GM13976 (cell line): ENCODE measurements at regions not wholly inside any gene's neighbourhood (a gene's known extent, or its start where the extent isn't known, plus 50 kb on each side); places are given as distances from the start of the nearest gene placed in this dataset.

Experiments used
- DNase-seq: peaks from one replicate; pipeline ENCODE4 v3.0.0; 2012; ENCODE audit warnings: low spot score
- in situ Hi-C: fragments of 300-500 bp; cut with MboI; formaldehyde crosslinking; loops from one replicate; pipeline ENCODE4 v1.12.0; 2022; ENCODE audit warnings: low sequenced_read_pairs, mixed read lengths, inconsistent platforms; ENCODE audit not compliant: unreplicated experiment
- TF ChIP-seq, protein P1 (sequence below): IDR thresholded peaks from 2 replicates; pipeline ENCODE4 v1.5.1; 2012; ENCODE audit warnings: borderline replicate concordance, mild to moderate bottlenecking; ENCODE audit not compliant: insufficient read depth; ENCODE audit errors: extremely low read depth, missing control alignments, control extremely low read depth

DNA sequence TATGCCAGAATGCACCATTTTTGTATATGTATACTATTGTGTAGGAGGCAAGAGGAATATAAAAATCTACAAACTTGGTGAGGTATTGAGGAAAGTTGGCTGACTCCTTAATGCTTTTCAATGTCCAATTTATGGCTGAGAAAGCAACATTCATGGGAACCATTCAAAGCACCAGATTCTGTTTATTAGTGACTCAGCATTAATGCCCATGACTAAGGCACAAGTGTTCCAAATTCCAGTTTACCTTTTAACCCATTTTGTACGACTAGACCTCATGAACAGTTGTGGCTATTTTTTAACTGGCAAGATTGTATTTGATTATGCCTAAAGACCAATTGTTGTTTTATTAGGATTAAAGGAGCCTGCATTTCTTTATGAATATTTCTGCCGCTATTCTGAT lies 375.4 kb upstream of the ATP2B1 start:
- TF ChIP-seq, protein P1, sequence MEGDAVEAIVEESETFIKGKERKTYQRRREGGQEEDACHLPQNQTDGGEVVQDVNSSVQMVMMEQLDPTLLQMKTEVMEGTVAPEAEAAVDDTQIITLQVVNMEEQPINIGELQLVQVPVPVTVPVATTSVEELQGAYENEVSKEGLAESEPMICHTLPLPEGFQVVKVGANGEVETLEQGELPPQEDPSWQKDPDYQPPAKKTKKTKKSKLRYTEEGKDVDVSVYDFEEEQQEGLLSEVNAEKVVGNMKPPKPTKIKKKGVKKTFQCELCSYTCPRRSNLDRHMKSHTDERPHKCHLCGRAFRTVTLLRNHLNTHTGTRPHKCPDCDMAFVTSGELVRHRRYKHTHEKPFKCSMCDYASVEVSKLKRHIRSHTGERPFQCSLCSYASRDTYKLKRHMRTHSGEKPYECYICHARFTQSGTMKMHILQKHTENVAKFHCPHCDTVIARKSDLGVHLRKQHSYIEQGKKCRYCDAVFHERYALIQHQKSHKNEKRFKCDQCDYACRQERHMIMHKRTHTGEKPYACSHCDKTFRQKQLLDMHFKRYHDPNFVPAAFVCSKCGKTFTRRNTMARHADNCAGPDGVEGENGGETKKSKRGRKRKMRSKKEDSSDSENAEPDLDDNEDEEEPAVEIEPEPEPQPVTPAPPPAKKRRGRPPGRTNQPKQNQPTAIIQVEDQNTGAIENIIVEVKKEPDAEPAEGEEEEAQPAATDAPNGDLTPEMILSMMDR, result no peak
- in situ Hi-C loops, result no loop called here
- DNase-seq, result no peak

DNA sequence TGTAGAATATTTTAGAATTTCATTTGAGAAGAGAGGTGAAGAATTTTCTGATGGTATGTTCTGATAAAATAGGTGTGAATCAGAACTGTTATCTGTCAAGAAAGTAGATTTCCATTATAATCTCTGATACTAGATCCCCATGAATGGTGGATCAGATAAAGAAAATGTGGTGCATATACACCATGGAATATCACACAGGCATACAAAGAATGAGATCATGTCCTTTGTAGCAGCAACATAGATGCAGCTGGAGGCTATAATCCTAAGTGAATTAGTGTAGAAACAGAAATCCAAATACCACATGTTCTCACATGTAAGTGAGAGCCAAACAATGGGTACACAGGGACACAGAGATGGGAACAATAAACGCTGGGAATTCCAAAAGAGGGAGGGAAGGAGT lies 372.0 kb upstream of the ATP2B1 start:
- in situ Hi-C loops, result no loop called here
- DNase-seq, result no peak
- TF ChIP-seq, protein P1, result no peak

DNA sequence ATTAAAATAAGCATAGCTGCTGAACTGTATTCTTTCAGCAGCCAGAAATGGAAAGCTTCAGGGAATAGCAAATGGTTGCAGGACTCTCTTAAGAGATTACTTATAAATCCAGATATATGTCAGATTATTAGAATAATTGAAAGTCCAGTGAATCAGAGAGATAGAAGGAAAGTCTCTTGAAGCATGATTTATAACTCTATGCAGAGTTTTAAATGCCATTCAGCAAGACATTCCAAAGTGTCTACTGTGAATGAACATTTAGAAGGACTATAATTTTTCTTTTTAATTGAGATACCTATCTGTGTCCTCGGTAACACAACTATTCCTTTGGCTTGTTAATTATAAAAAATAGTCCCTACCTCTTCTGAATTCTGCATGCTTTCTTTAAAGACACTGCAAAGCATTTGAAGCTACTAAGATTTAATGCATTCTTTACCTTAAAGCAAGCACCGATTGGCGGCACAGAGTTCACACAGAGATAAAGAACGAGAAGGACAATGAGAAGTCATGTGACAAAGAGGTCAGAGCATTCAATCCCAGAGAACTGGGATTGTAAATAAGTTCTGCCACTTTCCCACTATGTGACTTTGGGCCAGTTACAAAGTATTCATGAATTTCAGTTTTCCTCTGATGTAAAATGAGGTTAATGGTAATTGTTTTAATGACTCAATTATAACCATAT lies 371.0 kb upstream of the ATP2B1 start:
- DNase-seq, result no peak
- TF ChIP-seq, protein P1, result no peak
- in situ Hi-C loops, result no loop called here

DNA sequence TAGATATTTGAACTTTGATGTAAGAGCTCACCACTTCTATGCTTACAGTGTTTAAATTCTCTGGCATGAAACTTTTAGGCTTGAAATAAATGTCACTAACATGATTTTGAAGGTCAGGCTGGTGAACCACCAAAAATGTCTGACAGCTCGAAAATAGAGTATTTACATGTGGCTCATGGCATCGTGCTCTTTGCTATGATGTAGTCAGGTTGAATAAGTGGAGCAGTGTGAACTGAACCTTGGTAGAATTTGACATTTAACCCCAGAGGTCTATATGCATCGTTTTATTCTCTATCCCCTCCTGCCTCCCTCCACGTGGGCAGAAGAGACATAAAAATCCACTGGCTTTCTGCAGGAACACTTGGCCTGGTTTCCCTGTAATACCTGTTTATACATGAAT lies 369.7 kb upstream of the ATP2B1 start:
- TF ChIP-seq, protein P1, result no peak

DNA sequence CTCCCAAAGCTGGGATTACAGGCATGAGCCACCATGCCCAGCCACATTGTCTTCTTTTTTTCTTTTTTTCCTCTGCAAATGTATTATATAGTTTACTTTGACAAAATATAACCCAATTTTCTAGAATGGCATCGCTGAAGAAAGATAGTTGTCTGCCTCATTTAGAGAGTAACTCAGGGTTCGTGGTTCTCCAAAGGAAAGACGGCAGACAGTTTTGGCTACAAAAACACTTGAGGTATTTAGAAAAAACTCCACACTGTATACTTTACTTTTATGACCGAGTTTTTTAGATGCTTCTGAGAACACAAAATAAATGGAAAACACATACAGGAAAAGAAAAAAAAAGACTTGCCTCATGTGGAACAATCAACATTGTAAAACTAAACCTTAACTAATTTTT lies 369.1 kb upstream of the ATP2B1 start:
- TF ChIP-seq, protein P1, result no peak
- no peak for DNase-seq
- in situ Hi-C loops, result no loop called here

More for the DNA sequence above, 369.7 kb upstream of the ATP2B1 start:
- in situ Hi-C loops, result no loop called here
- no peak for DNase-seq

DNA sequence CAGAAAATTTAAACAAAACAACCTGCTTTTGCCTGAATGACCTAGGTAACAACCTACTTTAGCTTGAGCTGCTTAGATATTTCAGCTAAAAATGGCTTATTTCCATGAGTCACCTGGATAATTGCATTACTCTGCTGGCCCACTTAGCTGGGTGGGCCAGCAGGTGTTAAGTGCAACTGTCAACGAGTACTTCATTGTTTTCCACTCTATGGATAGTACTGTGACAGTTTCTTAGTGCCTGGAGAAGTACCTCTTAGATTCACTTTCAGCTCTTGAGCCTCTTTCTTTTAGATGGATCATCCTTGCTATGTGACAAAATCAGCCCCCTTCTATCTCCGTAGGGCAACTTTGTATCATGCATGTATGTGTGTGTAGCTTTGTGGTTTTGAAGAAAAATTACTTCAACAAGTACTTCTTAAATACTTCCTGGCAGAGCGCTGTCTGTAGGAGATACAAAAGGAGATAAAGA lies 368.2 kb upstream of the ATP2B1 start:
- no peak for DNase-seq

More for the DNA sequence above, 368.2 kb upstream of the ATP2B1 start:
- in situ Hi-C loops, result no loop called here
- TF ChIP-seq, protein P1, result no peak
